ENCODE measurements at regions not wholly inside any gene's neighbourhood (a gene's known extent, or its start where the extent isn't known, plus 50 kb on each side); places are given as distances from the start of the nearest gene placed in this dataset.

GRCh38 chr18:35861367-35862118 is 110.9 kb upstream of the RMP24 start:
- H3K27ac ChIP-seq: peak overlapping the region; percentile 16 to 61
- peak overlapping the region; percentile 20 to 28 for H3K4me3 ChIP-seq
- H3K27me3 ChIP-seq: no peaks in the 10 kb centered on the region
- TF ChIP-seq CTCF (IDR thresholded peaks at IDR 0.05): no peak
- H3K36me3 ChIP-seq: no peaks in the 10 kb centered on the region
- no peak for DNase-seq
- intact Hi-C loops (cut with DNase I; ENCODE audit: low total_unique reads): no loop called here
- H3K9me3 ChIP-seq: no peaks in the 10 kb centered on the region
- H3K4me1 ChIP-seq: peaks cover 0 to 14% (median 2%) of the 10 kb centered on the region in 4 donors

- peak overlapping the region in 1 of 2 donors; percentile 61 for H3K27ac ChIP-seq
- no peaks in the 10 kb centered on the region for H3K9me3 ChIP-seq
- DNase-seq: no peak
- H3K4me3 ChIP-seq: no peak overlapping the region
- peaks cover 0 to 14% (median 2%) of the 10 kb centered on the region in 4 donors for H3K4me1 ChIP-seq
- no peaks in the 10 kb centered on the region for H3K36me3 ChIP-seq
- no peaks in the 10 kb centered on the region for H3K27me3 ChIP-seq
- intact Hi-C loops (cut with DNase I; ENCODE audit: low total_unique reads): no loop called here
- TF ChIP-seq CTCF (IDR thresholded peaks at IDR 0.05): no peak
Measured at GRCh38 chr18:35862119-35862640, 110.3 kb upstream of the RMP24 start.

- H3K9me3 ChIP-seq: no peaks in the 10 kb centered on the region
- DNase-seq: no peak
- TF ChIP-seq CTCF (IDR thresholded peaks at IDR 0.05): no peak
- peaks cover 0 to 14% (median 2%) of the 10 kb centered on the region in 4 donors for H3K4me1 ChIP-seq
- no peaks in the 10 kb centered on the region for H3K36me3 ChIP-seq
- H3K27me3 ChIP-seq: no peaks in the 10 kb centered on the region
- H3K27ac ChIP-seq: no peak overlapping the region
- H3K4me3 ChIP-seq: no peak overlapping the region
- intact Hi-C loops (cut with DNase I; ENCODE audit: low total_unique reads): no loop called here
Measured at GRCh38 chr18:35864916-35865315, 107.6 kb upstream of the RMP24 start.

- H3K4me1 ChIP-seq: no peaks in the 10 kb centered on the region
- no peak for TF ChIP-seq CTCF (IDR thresholded peaks at IDR 0.05)
- intact Hi-C loops (cut with DNase I; ENCODE audit: low total_unique reads): no loop called here
- no peaks in the 10 kb centered on the region for H3K36me3 ChIP-seq
- H3K27ac ChIP-seq: no peak overlapping the region
- H3K9me3 ChIP-seq: no peaks in the 10 kb centered on the region
- DNase-seq: no peak
- H3K27me3 ChIP-seq: no peaks in the 10 kb centered on the region
- no peak overlapping the region for H3K4me3 ChIP-seq
Measured at GRCh38 chr18:35868915-35869314, 103.6 kb upstream of the RMP24 start.

- Histone ChIP-seq H3K27me3 (no peaks in the 10 kb centered on the region), H3K4me3 (no peak overlapping the region), H3K27ac (no peak overlapping the region), H3K9me3 (no peaks in the 10 kb centered on the region), H3K4me1 (no peaks in the 10 kb centered on the region), H3K36me3 (no peaks in the 10 kb centered on the region)
- TF ChIP-seq CTCF (IDR thresholded peaks at IDR 0.05): no peak
- no peak for DNase-seq
- intact Hi-C loops (cut with DNase I; ENCODE audit: low total_unique reads): no loop called here
Measured at GRCh38 chr18:35871337-35871736, 101.1 kb upstream of the RMP24 start.

Measured in tibial artery (tissue), 4 donors.